OCI-LY1 (cell line): ENCODE measurements at regions not wholly inside any gene's neighbourhood (a gene's known extent, or its start where the extent isn't known, plus 50 kb on each side); places are given as distances from the start of the nearest gene placed in this dataset.
"Not testable (repeated sequence)": the region's sequence is repeated elsewhere in the genome, so short reads cannot be mapped to it uniquely, and the experiment has no call there.

Source experiments
- H2AFZ ChIP-seq: fragments of 200-600 bp; sonication (generic), shearing (Covaris generic); 2 replicates; pipeline ENCODE4 v1.6.0; 2014; ENCODE audit warnings: antibody characterized with exemption, mild to moderate bottlenecking, low read length
- H3F3A ChIP-seq: fragments of 200-600 bp; sonication (generic), shearing (Covaris generic); 2 replicates; pipeline ENCODE4 v1.6.0; 2014; ENCODE audit warnings: mild to moderate bottlenecking, antibody characterized with exemption, low read length, moderate library complexity; ENCODE audit not compliant: insufficient read depth
- H3K27ac ChIP-seq: fragments of 200-600 bp; sonication (generic); 2 replicates; pipeline ENCODE4 v1.5.1; 2014; ENCODE audit warnings: low read length, mixed run types, mild to moderate bottlenecking, low read depth; ENCODE audit not compliant: poor library complexity, severe bottlenecking
- H3K27me3 ChIP-seq: fragments of 200-600 bp; sonication (generic); 2 replicates; pipeline ENCODE4 v1.6.0; 2014; ENCODE audit warnings: antibody characterized with exemption, mild to moderate bottlenecking, low read length, moderate library complexity; ENCODE audit not compliant: insufficient read depth
- H3K36me3 ChIP-seq: fragments of 200-600 bp; sonication (generic); 2 replicates; pipeline ENCODE4 v1.6.1; 2014; ENCODE audit warnings: mild to moderate bottlenecking, antibody characterized with exemption, low read length, moderate library complexity, mixed read lengths; ENCODE audit not compliant: insufficient read depth
- H3K4me1 ChIP-seq: fragments of 200-600 bp; sonication (generic); 2 replicates; pipeline ENCODE4 v1.5.1; 2014; ENCODE audit warnings: mild to moderate bottlenecking, low read length, moderate library complexity; ENCODE audit not compliant: insufficient read depth, severe bottlenecking
- H3K4me2 ChIP-seq: fragments of 200-600 bp; sonication (generic), shearing (Covaris generic); 2 replicates; pipeline ENCODE4 v1.6.1; 2014; ENCODE audit warnings: low read length
- H3K4me3 ChIP-seq: fragments of 200-600 bp; sonication (generic); 2 replicates; pipeline ENCODE4 v1.5.1; 2014; ENCODE audit warnings: low read length, low read depth, mild to moderate bottlenecking, mixed read lengths; ENCODE audit not compliant: poor library complexity, severe bottlenecking
- H3K79me2 ChIP-seq: fragments of 200-600 bp; shearing (Covaris generic); 2 replicates; pipeline ENCODE4 v1.6.1; 2016; ENCODE audit warnings: mixed run types, low read length, mixed read lengths; ENCODE audit not compliant: insufficient read depth
- H3K9ac ChIP-seq: fragments of 200-600 bp; sonication (generic), shearing (Covaris generic); 2 replicates; pipeline ENCODE4 v1.6.1; 2014; ENCODE audit warnings: mild to moderate bottlenecking, low read length, mixed read lengths
- H3K9me2 ChIP-seq: fragments of 200-600 bp; sonication (generic), shearing (Covaris generic); 2 replicates; pipeline ENCODE4 v1.6.1; 2014; ENCODE audit warnings: low read depth, mild to moderate bottlenecking, low read length, mixed read lengths
- H3K9me3 ChIP-seq: fragments of 200-600 bp; shearing (Covaris generic); 2 replicates; pipeline ENCODE4 v1.6.1; 2014; ENCODE audit warnings: low read length, mixed read lengths
- H4K20me1 ChIP-seq: fragments of 200-600 bp; sonication (generic), shearing (Covaris generic); 2 replicates; pipeline ENCODE4 v1.6.0; 2016; ENCODE audit warnings: mild to moderate bottlenecking, low read length; ENCODE audit not compliant: insufficient read depth
- CTCF ChIP-seq: fragments of 200-600 bp; sonication (generic), shearing (Covaris generic); IDR thresholded peaks from 2 replicates; pipeline ENCODE4 v1.5.1; 2017; ENCODE audit warnings: mild to moderate bottlenecking, antibody characterized with exemption, low read length, moderate library complexity, mixed read lengths
- EZH2 ChIP-seq: fragments of 200-600 bp; sonication (generic), shearing (Covaris generic); IDR thresholded peaks from 2 replicates; pipeline ENCODE4 v1.8.0; 2017; ENCODE audit warnings: borderline replicate concordance, mixed run types, mild to moderate bottlenecking, antibody characterized with exemption, low read length, moderate library complexity, mixed read lengths

- H4K20me1 ChIP-seq, result no peaks in the 10 kb centered on the region
- no peaks in the 10 kb centered on the region for H3K4me1 ChIP-seq
- no peaks in the 10 kb centered on the region for H3K79me2 ChIP-seq
- no peaks in the 10 kb centered on the region for H3K27me3 ChIP-seq
- TF ChIP-seq CTCF (no peak), EZH2 (no peak)
- no peak overlapping the region for H3K27ac ChIP-seq
- H3K36me3 ChIP-seq, result no peaks in the 10 kb centered on the region
- H3K4me3 ChIP-seq, result no peak overlapping the region
- no peaks in the 10 kb centered on the region for H3K9me3 ChIP-seq
- no peak overlapping the region for H3K4me2 ChIP-seq
- no peaks in the 10 kb centered on the region for H3K9me2 ChIP-seq
- H3F3A ChIP-seq, result no peaks in the 10 kb centered on the region
- no peak overlapping the region for H3K9ac ChIP-seq
- H2AFZ ChIP-seq, result no peak overlapping the region
These were observed 163.9 kb upstream of the G2E3 start for GRCh38 chr14:30395065-30395464.

GRCh38 chr14:30402846-30403245 lies 156.1 kb upstream of the G2E3 start:
- H3K4me1 ChIP-seq, result no peaks in the 10 kb centered on the region
- H3K79me2 ChIP-seq, result no peaks in the 10 kb centered on the region
- H3K9me3 ChIP-seq, result no peaks in the 10 kb centered on the region
- no peak overlapping the region for H3K4me2 ChIP-seq
- no peaks in the 10 kb centered on the region for H4K20me1 ChIP-seq
- no peak overlapping the region for H3K4me3 ChIP-seq
- no peaks in the 10 kb centered on the region for H3K27me3 ChIP-seq
- no peak overlapping the region for H3K27ac ChIP-seq
- no peak overlapping the region for H2AFZ ChIP-seq
- TF ChIP-seq EZH2 (no peak), CTCF (no peak)
- H3K9me2 ChIP-seq, result no peaks in the 10 kb centered on the region
- H3F3A ChIP-seq, result no peaks in the 10 kb centered on the region
- no peak overlapping the region for H3K9ac ChIP-seq
- H3K36me3 ChIP-seq, result no peaks in the 10 kb centered on the region

GRCh38 chr14:30403791-30404190 lies 155.2 kb upstream of the G2E3 start:
- TF ChIP-seq EZH2 (no peak), CTCF (no peak)
- no peaks in the 10 kb centered on the region for H3K27me3 ChIP-seq
- no peak overlapping the region for H3K9ac ChIP-seq
- H3K9me3 ChIP-seq, result no peaks in the 10 kb centered on the region
- no peak overlapping the region for H3K27ac ChIP-seq
- H4K20me1 ChIP-seq, result no peaks in the 10 kb centered on the region
- H3K4me1 ChIP-seq, result no peaks in the 10 kb centered on the region
- H2AFZ ChIP-seq, result no peak overlapping the region
- no peaks in the 10 kb centered on the region for H3K36me3 ChIP-seq
- no peaks in the 10 kb centered on the region for H3F3A ChIP-seq
- no peaks in the 10 kb centered on the region for H3K9me2 ChIP-seq
- no peaks in the 10 kb centered on the region for H3K79me2 ChIP-seq
- no peak overlapping the region for H3K4me3 ChIP-seq
- no peak overlapping the region for H3K4me2 ChIP-seq

GRCh38 chr14:30409508-30410015 lies 149.4 kb upstream of the G2E3 start:
- not testable (repeated sequence) for H4K20me1 ChIP-seq, H2AFZ ChIP-seq, H3K27ac ChIP-seq, H3F3A ChIP-seq, H3K4me1 ChIP-seq, H3K36me3 ChIP-seq, H3K79me2 ChIP-seq, H3K27me3 ChIP-seq, H3K9ac ChIP-seq, H3K9me3 ChIP-seq, H3K9me2 ChIP-seq, H3K4me2 ChIP-seq, H3K4me3 ChIP-seq
